ENCODE measurements at regions not wholly inside any gene's neighbourhood (a gene's known extent, or its start where the extent isn't known, plus 50 kb on each side); places are given as distances from the start of the nearest gene placed in this dataset.

- no peak for TF ChIP-seq GATA3 (IDR thresholded peaks at IDR 0.05; ENCODE audit: low read depth, low read length)
- no peak for TF ChIP-seq GATA2 (IDR thresholded peaks at IDR 0.05; ENCODE audit: low read depth, low read length)
These were observed 680.6 kb upstream of the CPEB2 start for GRCh38 chr4:14321723-14322122.

- TF ChIP-seq GATA3 (IDR thresholded peaks at IDR 0.05; ENCODE audit: low read depth, low read length) (no peak), GATA2 (IDR thresholded peaks at IDR 0.05; ENCODE audit: low read depth, low read length) (no peak)
These were observed 679.1 kb upstream of the CPEB2 start for GRCh38 chr4:14323191-14323590.

- TF ChIP-seq GATA2 (IDR thresholded peaks at IDR 0.05; ENCODE audit: low read depth, low read length) (no peak), GATA3 (IDR thresholded peaks at IDR 0.05; ENCODE audit: low read depth, low read length) (no peak)
These were observed 673.1 kb upstream of the CPEB2 start for GRCh38 chr4:14329228-14329627.

GRCh38 chr4:14333616-14334015 lies 668.7 kb upstream of the CPEB2 start:
- no peak for TF ChIP-seq GATA3 (IDR thresholded peaks at IDR 0.05; ENCODE audit: low read depth, low read length)
- no peak for TF ChIP-seq GATA2 (IDR thresholded peaks at IDR 0.05; ENCODE audit: low read depth, low read length)

GRCh38 chr4:14334166-14334565 lies 668.1 kb upstream of the CPEB2 start:
- TF ChIP-seq GATA2 (IDR thresholded peaks at IDR 0.05; ENCODE audit: low read depth, low read length) (no peak), GATA3 (IDR thresholded peaks at IDR 0.05; ENCODE audit: low read depth, low read length) (no peak)

GRCh38 chr4:14335872-14336271 lies 666.4 kb upstream of the CPEB2 start:
- TF ChIP-seq GATA3 (IDR thresholded peaks at IDR 0.05; ENCODE audit: low read depth, low read length): no peak
- TF ChIP-seq GATA2 (IDR thresholded peaks at IDR 0.05; ENCODE audit: low read depth, low read length): no peak

- TF ChIP-seq GATA2 (IDR thresholded peaks at IDR 0.05; ENCODE audit: low read depth, low read length): no peak
- TF ChIP-seq GATA3 (IDR thresholded peaks at IDR 0.05; ENCODE audit: low read depth, low read length): no peak
These were observed 665.6 kb upstream of the CPEB2 start for GRCh38 chr4:14336656-14337055.

GRCh38 chr4:14337892-14338584 lies 664.2 kb upstream of the CPEB2 start:
- TF ChIP-seq GATA2 (IDR thresholded peaks at IDR 0.05; ENCODE audit: low read depth, low read length) (no peak), GATA3 (IDR thresholded peaks at IDR 0.05; ENCODE audit: low read depth, low read length) (no peak)

- TF ChIP-seq GATA2 (IDR thresholded peaks at IDR 0.05; ENCODE audit: low read depth, low read length) (no peak), GATA3 (IDR thresholded peaks at IDR 0.05; ENCODE audit: low read depth, low read length) (no peak)
These were observed 663.6 kb upstream of the CPEB2 start for GRCh38 chr4:14338585-14339265.

GRCh38 chr4:14339715-14340114 lies 662.6 kb upstream of the CPEB2 start:
- TF ChIP-seq GATA2 (IDR thresholded peaks at IDR 0.05; ENCODE audit: low read depth, low read length) (no peak), GATA3 (IDR thresholded peaks at IDR 0.05; ENCODE audit: low read depth, low read length) (no peak)

- no peak for TF ChIP-seq GATA3 (IDR thresholded peaks at IDR 0.05; ENCODE audit: low read depth, low read length)
- TF ChIP-seq GATA2 (IDR thresholded peaks at IDR 0.05; ENCODE audit: low read depth, low read length): no peak
These were observed 662.0 kb upstream of the CPEB2 start for GRCh38 chr4:14340321-14340720.

GRCh38 chr4:14343961-14344360 lies 658.3 kb upstream of the CPEB2 start:
- TF ChIP-seq GATA3 (IDR thresholded peaks at IDR 0.05; ENCODE audit: low read depth, low read length) (no peak), GATA2 (IDR thresholded peaks at IDR 0.05; ENCODE audit: low read depth, low read length) (no peak)

- TF ChIP-seq GATA3 (IDR thresholded peaks at IDR 0.05; ENCODE audit: low read depth, low read length): no peak
- TF ChIP-seq GATA2 (IDR thresholded peaks at IDR 0.05; ENCODE audit: low read depth, low read length): no peak
These were observed 656.9 kb upstream of the CPEB2 start for GRCh38 chr4:14345356-14345775.

- no peak for TF ChIP-seq GATA2 (IDR thresholded peaks at IDR 0.05; ENCODE audit: low read depth, low read length)
- no peak for TF ChIP-seq GATA3 (IDR thresholded peaks at IDR 0.05; ENCODE audit: low read depth, low read length)
These were observed 654.8 kb upstream of the CPEB2 start for GRCh38 chr4:14347526-14347925.

- TF ChIP-seq GATA2 (IDR thresholded peaks at IDR 0.05; ENCODE audit: low read depth, low read length): no peak
- TF ChIP-seq GATA3 (IDR thresholded peaks at IDR 0.05; ENCODE audit: low read depth, low read length): no peak
These were observed 653.8 kb upstream of the CPEB2 start for GRCh38 chr4:14348506-14348905.

Data from SH-SY5Y (cell line).